ENCODE measurements at regions not wholly inside any gene's neighbourhood (a gene's known extent, or its start where the extent isn't known, plus 50 kb on each side); places are given as distances from the start of the nearest gene placed in this dataset.

DNA sequence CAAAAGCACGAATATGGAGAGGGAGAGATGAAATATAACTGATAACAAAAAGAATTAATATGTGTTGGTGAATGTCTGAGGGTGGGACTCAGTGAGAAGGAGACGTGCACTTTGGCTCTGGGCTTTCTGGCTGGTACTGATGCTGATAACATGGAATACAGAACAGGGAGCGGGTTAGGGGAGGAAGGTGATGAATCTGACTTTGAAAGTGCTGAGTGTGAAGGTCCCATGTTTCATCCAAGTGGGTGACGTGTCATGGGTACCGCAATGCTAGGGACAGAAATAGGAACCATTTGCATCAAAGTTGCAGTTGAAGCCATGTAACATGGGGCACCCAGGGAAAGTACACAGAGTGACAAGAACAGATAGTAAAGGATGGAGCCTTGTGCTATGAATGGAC is 236.6 kb upstream of the MYO3A start:
- intact Hi-C loops (cut with DNase I) = no loop called here

DNA sequence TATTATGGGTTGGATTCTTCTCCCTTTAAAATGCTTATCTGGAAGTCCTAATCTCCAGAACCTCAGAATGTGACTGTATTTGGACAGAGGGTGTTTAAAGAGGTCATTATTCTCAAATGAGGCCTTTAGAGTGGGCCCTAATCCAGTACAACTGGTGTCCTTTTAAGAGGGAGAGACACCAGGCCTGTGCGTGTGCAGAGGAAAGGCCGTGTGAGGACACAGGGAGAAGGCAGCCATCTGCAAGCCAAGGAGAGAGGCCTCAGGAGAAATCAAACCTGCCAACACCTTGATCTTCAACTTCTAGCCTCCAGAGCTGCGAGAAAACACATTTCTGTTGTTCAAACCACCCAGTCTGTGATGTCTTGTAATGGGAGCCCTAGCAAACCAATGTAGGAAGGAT is 235.4 kb upstream of the MYO3A start:
- TF ChIP-seq, protein P1, sequence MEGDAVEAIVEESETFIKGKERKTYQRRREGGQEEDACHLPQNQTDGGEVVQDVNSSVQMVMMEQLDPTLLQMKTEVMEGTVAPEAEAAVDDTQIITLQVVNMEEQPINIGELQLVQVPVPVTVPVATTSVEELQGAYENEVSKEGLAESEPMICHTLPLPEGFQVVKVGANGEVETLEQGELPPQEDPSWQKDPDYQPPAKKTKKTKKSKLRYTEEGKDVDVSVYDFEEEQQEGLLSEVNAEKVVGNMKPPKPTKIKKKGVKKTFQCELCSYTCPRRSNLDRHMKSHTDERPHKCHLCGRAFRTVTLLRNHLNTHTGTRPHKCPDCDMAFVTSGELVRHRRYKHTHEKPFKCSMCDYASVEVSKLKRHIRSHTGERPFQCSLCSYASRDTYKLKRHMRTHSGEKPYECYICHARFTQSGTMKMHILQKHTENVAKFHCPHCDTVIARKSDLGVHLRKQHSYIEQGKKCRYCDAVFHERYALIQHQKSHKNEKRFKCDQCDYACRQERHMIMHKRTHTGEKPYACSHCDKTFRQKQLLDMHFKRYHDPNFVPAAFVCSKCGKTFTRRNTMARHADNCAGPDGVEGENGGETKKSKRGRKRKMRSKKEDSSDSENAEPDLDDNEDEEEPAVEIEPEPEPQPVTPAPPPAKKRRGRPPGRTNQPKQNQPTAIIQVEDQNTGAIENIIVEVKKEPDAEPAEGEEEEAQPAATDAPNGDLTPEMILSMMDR (IDR thresholded peaks at IDR 0.05) = no peak
- no peak for TF ChIP-seq POLR2A (IDR thresholded peaks at IDR 0.05)
- H3K9me3 ChIP-seq = no peaks in the 10 kb centered on the region
- no peaks in the 10 kb centered on the region for H3K4me1 ChIP-seq
- WGBS, 2 donors = 73 to 83% methylated on average over 3 of the region's 3 CpGs
- no peaks in the 10 kb centered on the region for H3K36me3 ChIP-seq
- DNase-seq = no peak
- H3K4me3 ChIP-seq (replicated peaks in 1 of 3) = no peak overlapping the region
- intact Hi-C loops (cut with DNase I) = no loop called here
- H3K27me3 ChIP-seq = no peaks in the 10 kb centered on the region
- H3K27ac ChIP-seq = no peak overlapping the region

More for the DNA sequence above, 236.6 kb upstream of the MYO3A start:
- H3K27me3 ChIP-seq = no peaks in the 10 kb centered on the region
- H3K9me3 ChIP-seq = no peaks in the 10 kb centered on the region
- no peaks in the 10 kb centered on the region for H3K36me3 ChIP-seq
- TF ChIP-seq POLR2A (IDR thresholded peaks at IDR 0.05) = no peak
- TF ChIP-seq, protein P1 (IDR thresholded peaks at IDR 0.05) = no peak
- no peak overlapping the region for H3K27ac ChIP-seq
- no peaks in the 10 kb centered on the region for H3K4me1 ChIP-seq
- WGBS, 2 donors = 87 to 91% methylated on average over 5 of the region's 5 CpGs
- H3K4me3 ChIP-seq (replicated peaks in 1 of 3) = no peak overlapping the region
- no peak for DNase-seq

GRCh38 chr10:25699631-25700030 is 234.4 kb upstream of the MYO3A start:
- TF ChIP-seq, protein P1 (IDR thresholded peaks at IDR 0.05) = no peak
- no peak for TF ChIP-seq POLR2A (IDR thresholded peaks at IDR 0.05)
- 95 to 96% methylated on average over 2 of the region's 2 CpGs for WGBS, 2 donors
- H3K9me3 ChIP-seq = no peaks in the 10 kb centered on the region
- intact Hi-C loops (cut with DNase I) = no loop called here
- no peak for DNase-seq
- H3K4me3 ChIP-seq (replicated peaks in 1 of 3) = no peak overlapping the region
- no peaks in the 10 kb centered on the region for H3K27me3 ChIP-seq
- H3K4me1 ChIP-seq = no peaks in the 10 kb centered on the region
- no peaks in the 10 kb centered on the region for H3K36me3 ChIP-seq
- H3K27ac ChIP-seq = no peak overlapping the region

DNA sequence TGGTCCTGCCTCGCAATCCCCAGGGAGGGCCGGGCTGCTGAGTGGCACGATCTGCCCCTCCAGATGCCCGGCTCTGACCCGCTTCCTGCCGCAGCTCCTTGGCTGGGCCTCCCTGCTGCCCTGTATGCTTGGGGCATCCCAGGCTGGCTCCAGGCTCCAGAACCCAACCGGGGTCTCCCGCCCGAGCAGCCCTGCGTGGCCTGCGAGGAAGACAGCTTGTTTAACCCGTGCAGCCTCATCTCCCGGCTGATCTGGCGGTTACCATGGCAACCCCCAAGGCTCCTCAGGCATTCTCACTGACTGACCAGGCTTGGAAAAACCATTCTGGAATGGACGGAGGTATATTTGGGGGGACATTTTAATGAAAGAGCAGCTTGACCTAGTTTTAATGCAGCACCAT is 232.4 kb upstream of the MYO3A start:
- WGBS, 2 donors = 44 to 79% methylated on average over 1 to 8 of the region's 15 CpGs
- Histone ChIP-seq H3K9me3 (no peaks in the 10 kb centered on the region), H3K27ac (no peak overlapping the region), H3K36me3 (no peaks in the 10 kb centered on the region), H3K4me1 (no peaks in the 10 kb centered on the region), H3K27me3 (no peaks in the 10 kb centered on the region), H3K4me3 (replicated peaks in 1 of 3) (no peak overlapping the region)
- no peak for TF ChIP-seq POLR2A (IDR thresholded peaks at IDR 0.05)
- DNase-seq = no peak
- intact Hi-C loops (cut with DNase I) = no loop called here

DNA sequence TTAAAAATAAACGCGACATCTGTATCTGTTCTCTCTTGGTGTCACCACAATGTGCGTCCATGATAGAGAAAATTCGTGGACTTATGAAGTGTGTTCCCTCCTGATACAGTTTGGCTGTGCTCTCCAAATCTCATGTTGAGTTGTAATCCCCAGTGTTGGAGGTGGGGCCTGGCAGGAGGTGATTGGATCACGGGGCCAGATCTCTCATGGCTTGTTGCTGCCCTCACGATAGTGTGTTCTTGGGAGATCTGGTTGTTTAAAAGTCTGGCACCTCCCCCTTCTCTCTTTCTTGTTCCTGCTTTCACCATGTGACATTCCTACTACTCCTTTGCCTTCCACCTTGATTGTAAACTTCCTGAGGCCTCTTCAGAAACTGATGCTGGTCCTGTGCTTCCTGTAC is 229.4 kb upstream of the MYO3A start:
- no peak for DNase-seq
- intact Hi-C loops (cut with DNase I) = no loop called here

More for the DNA sequence above, 229.4 kb upstream of the MYO3A start:
- no peak overlapping the region for H3K27ac ChIP-seq
- no peaks in the 10 kb centered on the region for H3K36me3 ChIP-seq
- 67 to 73% methylated on average over 6 of the region's 6 CpGs for WGBS, 2 donors
- no peak for TF ChIP-seq POLR2A (IDR thresholded peaks at IDR 0.05)
- TF ChIP-seq, protein P1 (IDR thresholded peaks at IDR 0.05) = no peak
- no peaks in the 10 kb centered on the region for H3K4me1 ChIP-seq
- no peak overlapping the region for H3K4me3 ChIP-seq (replicated peaks in 1 of 3)
- H3K9me3 ChIP-seq = no peaks in the 10 kb centered on the region
- no peaks in the 10 kb centered on the region for H3K27me3 ChIP-seq
